ENCODE measurements at regions not wholly inside any gene's neighbourhood (a gene's known extent, or its start where the extent isn't known, plus 50 kb on each side); places are given as distances from the start of the nearest gene placed in this dataset.
"Not testable (repeated sequence)": the region's sequence is repeated elsewhere in the genome, so short reads cannot be mapped to it uniquely, and the experiment has no call there.

GRCh38 chr14:43003845-43004244 is 1397.2 kb downstream of the LRFN5 start:
- Histone ChIP-seq H3K9me3 (peaks cover 0 to 50% (median 0%) of the 10 kb centered on the region in 3 donors), H3K4me3 (no peak overlapping the region), H3K36me3 (no peaks in the 10 kb centered on the region), H3K4me1 (no peaks in the 10 kb centered on the region), H3K27ac (no peak overlapping the region), H3K27me3 (no peaks in the 10 kb centered on the region)
- TF ChIP-seq POLR2AphosphoS5 (IDR thresholded peaks at IDR 0.05): no peak
- no peak for TF ChIP-seq CTCF (IDR thresholded peaks at IDR 0.05)
- TF ChIP-seq POLR2A (IDR thresholded peaks at IDR 0.05): no peak
- no peak for TF ChIP-seq EP300 (IDR thresholded peaks at IDR 0.05)
- 79% methylated on average over 2 of the region's 3 CpGs; no CpG with 5 or more reads in 1 of the 2 donors for WGBS, 2 donors (ENCODE audit: low coverage in 1 of 2)
- no peak for ATAC-seq

- Histone ChIP-seq H3K27me3 (no peaks in the 10 kb centered on the region), H3K36me3 (no peaks in the 10 kb centered on the region), H3K9me3 (peaks cover 0 to 43% (median 0%) of the 10 kb centered on the region in 3 donors), H3K27ac (no peak overlapping the region), H3K4me3 (no peak overlapping the region), H3K4me1 (no peaks in the 10 kb centered on the region)
- TF ChIP-seq POLR2AphosphoS5 (IDR thresholded peaks at IDR 0.05) (no peak), CTCF (IDR thresholded peaks at IDR 0.05) (no peak), POLR2A (IDR thresholded peaks at IDR 0.05) (no peak), EP300 (IDR thresholded peaks at IDR 0.05) (no peak)
- 60 to 81% methylated on average over 1 to 2 of the region's 3 CpGs for WGBS, 2 donors (ENCODE audit: low coverage in 1 of 2)
- no peak for ATAC-seq
Measured at GRCh38 chr14:43001731-43002130, 1395.1 kb downstream of the LRFN5 start.

GRCh38 chr14:42994051-42994736 is 1387.5 kb downstream of the LRFN5 start:
- no peak overlapping the region for H3K4me3 ChIP-seq
- no peaks in the 10 kb centered on the region for H3K36me3 ChIP-seq
- no peaks in the 10 kb centered on the region for H3K9me3 ChIP-seq
- no peak overlapping the region for H3K27ac ChIP-seq
- ATAC-seq: no peak
- H3K27me3 ChIP-seq: no peaks in the 10 kb centered on the region
- TF ChIP-seq CTCF (IDR thresholded peaks at IDR 0.05): no peak
- TF ChIP-seq POLR2A (IDR thresholded peaks at IDR 0.05): no peak
- TF ChIP-seq EP300 (IDR thresholded peaks at IDR 0.05): no peak
- TF ChIP-seq POLR2AphosphoS5 (IDR thresholded peaks at IDR 0.05): no peak
- H3K4me1 ChIP-seq: no peaks in the 10 kb centered on the region
- 70 to 87% methylated on average over 2 of the region's 2 CpGs for WGBS, 2 donors (ENCODE audit: low coverage in 1 of 2)

DNA sequence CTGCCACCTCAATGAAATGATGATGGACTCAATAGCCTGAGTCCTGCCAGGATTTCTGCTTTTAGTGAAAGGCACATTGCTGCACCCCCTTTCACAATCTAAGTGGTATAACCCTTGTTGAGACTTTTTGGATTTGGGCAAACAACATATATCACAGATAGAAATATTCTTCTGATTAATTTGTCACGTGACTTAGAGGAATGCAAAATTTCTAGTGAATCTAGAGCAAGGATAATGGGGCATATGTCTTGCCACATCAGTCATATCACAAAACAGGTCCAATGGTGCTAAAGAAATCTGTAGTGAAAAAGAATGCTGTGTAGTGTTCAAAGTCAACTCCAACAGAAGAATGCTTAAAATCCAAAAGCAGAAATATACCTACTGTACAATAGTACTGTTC is 1386.3 kb downstream of the LRFN5 start:
- no peak for TF ChIP-seq EP300 (IDR thresholded peaks at IDR 0.05)
- no peak for TF ChIP-seq POLR2A (IDR thresholded peaks at IDR 0.05)
- TF ChIP-seq POLR2AphosphoS5 (IDR thresholded peaks at IDR 0.05): no peak
- TF ChIP-seq CTCF (IDR thresholded peaks at IDR 0.05): no peak
- WGBS, 2 donors (ENCODE audit: low coverage in 1 of 2): 80 to 100% methylated on average over 1 of the region's 1 CpG
- H3K27ac ChIP-seq: no peak overlapping the region
- H3K27me3 ChIP-seq: no peaks in the 10 kb centered on the region
- ATAC-seq: no peak
- no peak overlapping the region for H3K4me3 ChIP-seq
- H3K9me3 ChIP-seq: no peaks in the 10 kb centered on the region
- no peaks in the 10 kb centered on the region for H3K4me1 ChIP-seq
- H3K36me3 ChIP-seq: no peaks in the 10 kb centered on the region

DNA sequence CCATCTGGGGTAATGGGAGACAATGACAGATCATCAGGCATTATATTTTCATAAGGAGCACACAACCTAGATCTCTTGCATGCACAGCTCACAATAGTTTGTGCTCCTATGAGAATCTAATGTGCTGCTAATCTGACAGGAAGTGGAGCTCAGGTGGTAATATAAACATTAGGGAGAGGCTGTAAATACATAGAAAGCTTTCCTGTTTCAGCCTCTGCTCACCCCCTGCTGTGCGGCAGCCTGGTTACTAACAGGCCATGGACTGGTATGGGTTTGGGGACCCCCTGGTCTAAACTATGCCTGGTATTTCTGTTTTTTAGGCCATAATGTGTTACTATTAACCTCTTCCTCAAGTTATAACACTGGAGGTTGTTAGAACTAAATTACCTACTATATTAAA is 1373.7 kb downstream of the LRFN5 start:
- Histone ChIP-seq H3K36me3 (no peaks in the 10 kb centered on the region), H3K27me3 (no peaks in the 10 kb centered on the region), H3K9me3 (peaks cover 0 to 3% (median 0%) of the 10 kb centered on the region in 3 donors), H3K27ac (no peak overlapping the region), H3K4me1 (no peaks in the 10 kb centered on the region), H3K4me3 (no peak overlapping the region)
- WGBS, 2 donors (ENCODE audit: low coverage in 1 of 2): 50% methylated on average over 1 of the region's 1 CpG
- no peak for TF ChIP-seq POLR2A (IDR thresholded peaks at IDR 0.05)
- no peak for TF ChIP-seq EP300 (IDR thresholded peaks at IDR 0.05)
- TF ChIP-seq CTCF (IDR thresholded peaks at IDR 0.05): no peak
- TF ChIP-seq POLR2AphosphoS5 (IDR thresholded peaks at IDR 0.05): no peak
- no peak for ATAC-seq

DNA sequence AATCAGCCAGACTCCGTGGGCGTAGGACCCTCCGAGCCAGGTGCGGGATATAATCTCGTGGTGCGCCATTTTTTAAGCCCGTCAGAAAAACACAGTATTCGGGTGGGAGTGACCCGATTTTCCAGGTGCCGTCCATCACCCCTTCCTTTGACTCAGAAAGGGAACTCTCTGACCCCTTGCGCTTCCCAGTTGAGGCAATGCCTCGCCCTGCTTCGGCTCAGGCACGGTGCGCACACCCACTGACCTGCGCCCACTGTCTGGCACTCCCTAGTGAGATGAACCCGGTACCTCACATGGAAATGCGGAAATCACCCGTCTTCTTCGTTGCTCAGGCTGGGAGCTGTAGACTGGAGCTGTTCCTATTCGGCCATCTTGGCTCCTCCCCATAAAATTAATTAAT is 1366.5 kb downstream of the LRFN5 start:
- not testable (repeated sequence) for H3K9me3 ChIP-seq, H3K27me3 ChIP-seq, H3K4me1 ChIP-seq, H3K4me3 ChIP-seq, H3K27ac ChIP-seq, H3K36me3 ChIP-seq, ATAC-seq
- WGBS, 2 donors (ENCODE audit: low coverage in 1 of 2): 84 to 95% methylated on average over 12 to 16 of the region's 21 CpGs

Measured in gastroesophageal sphincter (tissue), 4 donors.